Ovary (tissue), 7 donors: ENCODE measurements at regions not wholly inside any gene's neighbourhood (a gene's known extent, or its start where the extent isn't known, plus 50 kb on each side); places are given as distances from the start of the nearest gene placed in this dataset.
"Not testable (repeated sequence)": the region's sequence is repeated elsewhere in the genome, so short reads cannot be mapped to it uniquely, and the experiment has no call there.

Experiments used
- DNase-seq, 5 donors: peaks; one replicate each; pipeline ENCODE4 v3.0.0-alpha.2; 2019 to 2020
- H3K27ac ChIP-seq, 2 donors: fragments of 200-600 bp; one replicate each; pipeline versions ENCODE4 v1.5.1 to v1.8.0; 2019 to 2022
- H3K27me3 ChIP-seq: fragments of 200-600 bp; one replicate; pipeline ENCODE4 v1.8.0; 2022
- H3K36me3 ChIP-seq: fragments of 200-600 bp; sonication (generic); one replicate; pipeline ENCODE4 v1.5.1; 2019
- H3K4me1 ChIP-seq: one replicate; pipeline ENCODE4 v1.8.1; 2013; ENCODE audit warnings: mild to moderate bottlenecking, moderate library complexity; ENCODE audit not compliant: insufficient read depth
- H3K4me3 ChIP-seq: fragments of 200-600 bp; sonication (generic); one replicate; pipeline ENCODE4 v1.5.1; 2017
- H3K9me3 ChIP-seq, 2 donors: fragments of 200-600 bp in 1 of 2; sonication (generic) in 1 of 2; one replicate each; pipeline versions ENCODE4 v1.5.1 to v1.8.1; 2013 to 2019; ENCODE audit warnings: mild to moderate bottlenecking in 1 of 2, moderate library complexity in 1 of 2
- CTCF ChIP-seq, 3 donors: fragments of 450-650 bp in 2 of 3; fragments of 200-600 bp in 1 of 3; IDR thresholded peaks; one replicate each; pipeline versions ENCODE4 v1.5.1 to v1.8.0; 2016 to 2022; ENCODE audit warnings: antibody characterized with exemption in 3 of 3, mild to moderate bottlenecking in 1 of 3
- EP300 ChIP-seq: sonication (generic); formaldehyde crosslinking; IDR thresholded peaks from one replicate; pipeline ENCODE4 v1.6.1; 2017; ENCODE audit warnings: antibody characterized with exemption
- POLR2A ChIP-seq: fragments of 450-650 bp; IDR thresholded peaks from one replicate; pipeline ENCODE4 v1.6.1; 2017; ENCODE audit warnings: antibody characterized with exemption, mild to moderate bottlenecking, moderate library complexity
- WGBS, 3 donors: extraction: QIAGEN DNeasy Blood & Tissue Kit in 1 of 3; methylation state at CpG; one replicate each; pipeline versions ENCODE4 v1.1.5 to v1.1.7; 2013 to 2017; 5-methylcytosine and 5-hydroxymethylcytosine counted together
- intact Hi-C, 4 donors: fragments of 100-400 bp; cut with DNase I; formaldehyde crosslinking; loops; one replicate each; pipeline versions ENCODE4 v1.11.0 to v1.15.1; 2022 to 2023
- donor health status: DM: no; HTN: no; CAD: no; lungs with moderate emphysema.
- donor health status: DM: no; HTN: no; CAD: no.
- donor health status: Bipolar disorder and iron deficiency.
- donor health status: DM: no; HTN: no; CAD: no.
- donor health status: DM: yes; HTN: yes; CAD: no.

- H3K36me3 ChIP-seq: no peaks in the 10 kb centered on the region
- H3K9me3 ChIP-seq: no peaks in the 10 kb centered on the region
- no peaks in the 10 kb centered on the region for H3K4me1 ChIP-seq
- TF ChIP-seq POLR2A: no peak
- DNase-seq: no peak
- no peak overlapping the region for H3K27ac ChIP-seq
- no peak overlapping the region for H3K4me3 ChIP-seq
- intact Hi-C loops: no loop called here
- 48 to 53% (median 51%) methylated on average over 2 of the region's 2 CpGs for WGBS, 3 donors
- no peaks in the 10 kb centered on the region for H3K27me3 ChIP-seq
These were observed 60.6 kb upstream of the EMB start for GRCh38 chr5:50501491-50502228.

DNA sequence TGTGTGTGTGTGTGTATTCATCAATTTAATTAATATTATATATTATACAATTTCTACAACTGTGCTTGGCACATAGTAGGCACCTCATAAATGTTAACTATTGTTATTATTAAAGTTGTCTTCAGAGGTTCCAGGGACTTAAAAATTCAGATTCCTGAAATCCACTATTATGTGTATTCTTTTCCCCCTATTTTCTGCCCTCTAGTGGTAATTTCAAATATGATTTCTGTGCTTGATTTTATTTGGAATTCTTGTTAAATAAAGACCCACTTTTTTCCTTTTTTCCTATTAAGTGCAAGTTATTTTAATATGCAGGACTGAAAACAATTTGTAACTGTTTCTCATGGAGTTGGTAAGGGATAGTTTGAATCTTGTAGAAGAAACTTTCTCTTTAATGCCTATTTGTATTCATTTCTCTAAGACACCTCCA is 72.0 kb upstream of the EMB start:
- H3K27ac ChIP-seq, intact Hi-C loops, H3K9me3 ChIP-seq, H3K4me3 ChIP-seq, H3K27me3 ChIP-seq, H3K4me1 ChIP-seq, DNase-seq, H3K36me3 ChIP-seq: not testable (repeated sequence)

GRCh38 chr5:50521060-50521459 is 80.0 kb upstream of the EMB start:
- H3K27me3 ChIP-seq, H3K36me3 ChIP-seq, H3K9me3 ChIP-seq, H3K27ac ChIP-seq, H3K4me1 ChIP-seq, DNase-seq, intact Hi-C loops, H3K4me3 ChIP-seq: not testable (repeated sequence)

- H3K27me3 ChIP-seq, H3K4me3 ChIP-seq, H3K4me1 ChIP-seq, intact Hi-C loops, DNase-seq, H3K27ac ChIP-seq, H3K9me3 ChIP-seq, H3K36me3 ChIP-seq: not testable (repeated sequence)
- WGBS, 3 donors: 63 to 71% (median 66%) methylated on average over 3 of the region's 3 CpGs
These were observed 86.5 kb upstream of the EMB start for GRCh38 chr5:50527514-50528060.

GRCh38 chr5:50535393-50535792 is 94.3 kb upstream of the EMB start:
- Histone ChIP-seq H3K4me3 (no peak overlapping the region), H3K36me3 (no peaks in the 10 kb centered on the region), H3K9me3 (no peaks in the 10 kb centered on the region), H3K4me1 (no peaks in the 10 kb centered on the region), H3K27ac (no peak overlapping the region), H3K27me3 (no peaks in the 10 kb centered on the region)
- TF ChIP-seq EP300: no peak
- no peak for TF ChIP-seq POLR2A
- 67 to 75% (median 68%) methylated on average over 6 of the region's 6 CpGs for WGBS, 3 donors
- intact Hi-C loops: no loop called here
- no peak for DNase-seq

- intact Hi-C loops, H3K4me1 ChIP-seq, H3K36me3 ChIP-seq, H3K27me3 ChIP-seq, H3K4me3 ChIP-seq, DNase-seq, H3K27ac ChIP-seq, H3K9me3 ChIP-seq: not testable (repeated sequence)
- WGBS, 3 donors: 45 to 79% (median 74%) methylated on average over 1 of the region's 1 CpG
These were observed 96.4 kb upstream of the EMB start for GRCh38 chr5:50537534-50537933.

GRCh38 chr5:50547303-50547702 is 106.2 kb upstream of the EMB start:
- H3K4me1 ChIP-seq: no peaks in the 10 kb centered on the region
- intact Hi-C loops: no loop called here
- no peaks in the 10 kb centered on the region for H3K27me3 ChIP-seq
- no peak for DNase-seq
- TF ChIP-seq POLR2A (no peak), CTCF (IDR thresholded peaks at IDR 0.05) (no peak)
- H3K27ac ChIP-seq: no peak overlapping the region
- 88 to 94% (median 89%) methylated on average over 2 of the region's 2 CpGs for WGBS, 3 donors
- H3K9me3 ChIP-seq: no peaks in the 10 kb centered on the region
- H3K4me3 ChIP-seq: no peak overlapping the region
- no peaks in the 10 kb centered on the region for H3K36me3 ChIP-seq
